Smooth muscle cell (in vitro differentiated cells): ENCODE measurements at regions not wholly inside any gene's neighbourhood (a gene's known extent, or its start where the extent isn't known, plus 50 kb on each side); places are given as distances from the start of the nearest gene placed in this dataset.

Experiments used
- DNase-seq: peaks from one replicate; lab custom pipeline; 2025; ENCODE audit not compliant: unreplicated experiment; lab: John Stamatoyannopoulos, UW
- H2AFZ ChIP-seq: fragments of 200-600 bp; sonication (generic); 2 replicates; pipeline ENCODE4 v1.6.0; 2016; ENCODE audit warnings: antibody characterized with exemption, low read depth, mild to moderate bottlenecking
- H3F3A ChIP-seq: fragments of 200-600 bp; sonication (generic); 2 replicates; pipeline ENCODE4 v1.6.0; 2017; ENCODE audit warnings: antibody characterized with exemption, low read depth
- H3K27ac ChIP-seq: fragments of 200-600 bp; sonication (generic); 2 replicates; pipeline ENCODE4 v1.5.1; 2016; ENCODE audit warnings: low read depth, mild to moderate bottlenecking
- H3K27me3 ChIP-seq: fragments of 200-600 bp; sonication (generic); 2 replicates; pipeline ENCODE4 v1.6.1; 2016; ENCODE audit warnings: low read depth, mild to moderate bottlenecking
- H3K36me3 ChIP-seq: fragments of 200-600 bp; sonication (generic); 2 replicates; pipeline ENCODE4 v1.5.1; 2016; ENCODE audit warnings: low read depth
- H3K4me1 ChIP-seq: fragments of 200-600 bp; sonication (generic); 2 replicates; pipeline ENCODE4 v1.5.1; 2016; ENCODE audit warnings: low read depth
- H3K4me2 ChIP-seq: fragments of 200-600 bp; sonication (generic); 2 replicates; pipeline ENCODE4 v1.6.0; 2016; ENCODE audit warnings: mild to moderate bottlenecking
- H3K4me3 ChIP-seq: fragments of 200-600 bp; sonication (generic); 2 replicates; pipeline ENCODE4 v1.5.1; 2016; ENCODE audit warnings: mild to moderate bottlenecking
- H3K79me2 ChIP-seq: fragments of 200-600 bp; sonication (generic); 2 replicates; pipeline ENCODE4 v1.6.0; 2016; ENCODE audit warnings: low read depth, mild to moderate bottlenecking
- H3K9ac ChIP-seq: fragments of 200-600 bp; sonication (generic); 2 replicates; pipeline ENCODE4 v1.6.0; 2016; ENCODE audit warnings: low read depth
- H3K9me3 ChIP-seq: fragments of 200-600 bp; sonication (generic); replicated peaks from 2 replicates; pipeline ENCODE4 v1.5.1; 2016; ENCODE audit warnings: low read depth
- H4K20me1 ChIP-seq: fragments of 200-600 bp; sonication (generic); 2 replicates; pipeline ENCODE4 v1.6.0; 2016; ENCODE audit warnings: low read depth
- CTCF ChIP-seq: fragments of 200-600 bp; sonication (generic); IDR thresholded peaks from 2 replicates; pipeline ENCODE4 v1.5.1; 2017; ENCODE audit warnings: borderline replicate concordance, mild to moderate bottlenecking, antibody characterized with exemption; ENCODE audit not compliant: insufficient read depth, poor library complexity, severe bottlenecking
- WGBS: methylation state at CpG from one replicate; pipeline ENCODE4 v1.1.7; 2016; ENCODE audit warnings: low lambda C conversion rate; 5-methylcytosine and 5-hydroxymethylcytosine counted together

- no peak overlapping the region for H3K4me2 ChIP-seq
- no peak overlapping the region for H3K27ac ChIP-seq
- no peak for TF ChIP-seq CTCF
- H3K4me1 ChIP-seq, result no peaks in the 10 kb centered on the region
- H3K36me3 ChIP-seq, result no peaks in the 10 kb centered on the region
- H3K27me3 ChIP-seq, result no peaks in the 10 kb centered on the region
- H2AFZ ChIP-seq, result no peak overlapping the region
- DNase-seq, result no peak
- 83% methylated on average over 6 of the region's 6 CpGs for WGBS
- no peak overlapping the region for H3K9ac ChIP-seq
- H3K4me3 ChIP-seq, result no peak overlapping the region
- H3K79me2 ChIP-seq, result no peaks in the 10 kb centered on the region
- no peaks in the 10 kb centered on the region for H3F3A ChIP-seq
- H4K20me1 ChIP-seq, result no peaks in the 10 kb centered on the region
- H3K9me3 ChIP-seq, result no peaks in the 10 kb centered on the region
Measured at GRCh38 chr15:81886591-81886990, 159.2 kb downstream of the MEX3B start.

GRCh38 chr15:81886080-81886479 is 159.7 kb downstream of the MEX3B start:
- TF ChIP-seq CTCF, result no peak
- Histone ChIP-seq H3K9ac (no peak overlapping the region), H3K4me3 (no peak overlapping the region), H3F3A (no peaks in the 10 kb centered on the region), H3K4me2 (no peak overlapping the region), H2AFZ (no peak overlapping the region), H4K20me1 (no peaks in the 10 kb centered on the region), H3K36me3 (no peaks in the 10 kb centered on the region), H3K9me3 (no peaks in the 10 kb centered on the region), H3K27me3 (no peaks in the 10 kb centered on the region), H3K4me1 (no peaks in the 10 kb centered on the region), H3K27ac (no peak overlapping the region), H3K79me2 (no peaks in the 10 kb centered on the region)
- 93% methylated on average over 2 of the region's 2 CpGs for WGBS
- DNase-seq, result no peak

- DNase-seq, result no peak
- no peaks in the 10 kb centered on the region for H3F3A ChIP-seq
- no peaks in the 10 kb centered on the region for H4K20me1 ChIP-seq
- H3K4me1 ChIP-seq, result no peaks in the 10 kb centered on the region
- no peak overlapping the region for H3K27ac ChIP-seq
- no peaks in the 10 kb centered on the region for H3K9me3 ChIP-seq
- H3K79me2 ChIP-seq, result no peaks in the 10 kb centered on the region
- H3K4me3 ChIP-seq, result no peak overlapping the region
- no peak overlapping the region for H3K4me2 ChIP-seq
- no peak overlapping the region for H2AFZ ChIP-seq
- no peaks in the 10 kb centered on the region for H3K36me3 ChIP-seq
- H3K9ac ChIP-seq, result no peak overlapping the region
- TF ChIP-seq CTCF, result no peak
- 97% methylated on average over 2 of the region's 2 CpGs for WGBS
- H3K27me3 ChIP-seq, result no peaks in the 10 kb centered on the region
Measured at GRCh38 chr15:81885135-81885534, 160.7 kb downstream of the MEX3B start.

- Histone ChIP-seq H3K27ac (no peak overlapping the region), H3K9ac (no peak overlapping the region), H3F3A (no peaks in the 10 kb centered on the region), H3K27me3 (no peaks in the 10 kb centered on the region), H2AFZ (no peak overlapping the region), H3K79me2 (no peaks in the 10 kb centered on the region), H3K9me3 (no peaks in the 10 kb centered on the region), H3K4me1 (no peaks in the 10 kb centered on the region), H4K20me1 (no peaks in the 10 kb centered on the region), H3K36me3 (no peaks in the 10 kb centered on the region), H3K4me2 (no peak overlapping the region), H3K4me3 (no peak overlapping the region)
- WGBS, result 81% methylated on average over 5 of the region's 5 CpGs
- no peak for TF ChIP-seq CTCF
- no peak for DNase-seq
Measured at GRCh38 chr15:81882504-81882903, 163.3 kb downstream of the MEX3B start.
